GM19455 (cell line): ENCODE measurements at regions not wholly inside any gene's neighbourhood (a gene's known extent, or its start where the extent isn't known, plus 50 kb on each side); places are given as distances from the start of the nearest gene placed in this dataset.
"Not testable (repeated sequence)": the region's sequence is repeated elsewhere in the genome, so short reads cannot be mapped to it uniquely, and the experiment has no call there.

ENCODE experiments used
- ATAC-seq: cut with Tn5 transposase; IDR thresholded peaks from one replicate; pipeline ENCODE4 v1.9.1; 2021; ENCODE audit not compliant: unreplicated experiment

- no peak for ATAC-seq
Measured at GRCh38 chr7:91752102-91752501, 128.4 kb downstream of the MTERF1 start.

- ATAC-seq, result not testable (repeated sequence)
Measured at GRCh38 chr7:91754280-91754679, 126.2 kb downstream of the MTERF1 start.

GRCh38 chr7:91755121-91755520 is 125.4 kb downstream of the MTERF1 start:
- ATAC-seq, result not testable (repeated sequence)

GRCh38 chr7:91759205-91759863 is 121.2 kb downstream of the MTERF1 start:
- no peak for ATAC-seq

GRCh38 chr7:91767820-91768219 is 112.7 kb downstream of the MTERF1 start:
- no peak for ATAC-seq

GRCh38 chr7:91771394-91771793 is 109.1 kb downstream of the MTERF1 start:
- ATAC-seq, result no peak

GRCh38 chr7:91771921-91772815 is 108.3 kb downstream of the MTERF1 start:
- ATAC-seq, result no peak

GRCh38 chr7:91776171-91776570 is 104.3 kb downstream of the MTERF1 start:
- ATAC-seq, result no peak

- no peak for ATAC-seq
Measured at GRCh38 chr7:91777522-91777921, 103.0 kb downstream of the MTERF1 start.

GRCh38 chr7:91778416-91778815 is 102.1 kb downstream of the MTERF1 start:
- ATAC-seq, result no peak

GRCh38 chr7:91780521-91780920 is 100.0 kb downstream of the MTERF1 start:
- no peak for ATAC-seq

GRCh38 chr7:91784469-91784868 is 96.0 kb downstream of the MTERF1 start:
- ATAC-seq, result no peak

- no peak for ATAC-seq
Measured at GRCh38 chr7:91787931-91788330, 92.6 kb downstream of the MTERF1 start.

- ATAC-seq, result no peak
Measured at GRCh38 chr7:91789086-91789485, 91.4 kb downstream of the MTERF1 start.

- no peak for ATAC-seq
Measured at GRCh38 chr7:91789558-91789957, 90.9 kb downstream of the MTERF1 start.

GRCh38 chr7:91790646-91791045 is 89.9 kb downstream of the MTERF1 start:
- not testable (repeated sequence) for ATAC-seq

- no peak for ATAC-seq
Measured at GRCh38 chr7:91796122-91796521, 84.4 kb downstream of the MTERF1 start.

- no peak for ATAC-seq
Measured at GRCh38 chr7:91798425-91798824, 82.1 kb downstream of the MTERF1 start.

- no peak for ATAC-seq
Measured at GRCh38 chr7:91800389-91800788, 80.1 kb downstream of the MTERF1 start.

GRCh38 chr7:91801331-91801983 is 79.0 kb downstream of the MTERF1 start:
- no peak for ATAC-seq

GRCh38 chr7:91811236-91811635 is 69.3 kb downstream of the MTERF1 start:
- no peak for ATAC-seq

- ATAC-seq, result no peak
Measured at GRCh38 chr7:91811641-91812040, 68.9 kb downstream of the MTERF1 start.
